GM12864 (cell line): ENCODE measurements at regions not wholly inside any gene's neighbourhood (a gene's known extent, or its start where the extent isn't known, plus 50 kb on each side); places are given as distances from the start of the nearest gene placed in this dataset.

ENCODE experiments used
- DNase-seq: peaks from one replicate; pipeline ENCODE4 v3.0.0-alpha.2; 2011; ENCODE audit warnings: low read depth
- H3K4me3 ChIP-seq: 2 replicates; pipeline ENCODE4 v1.5.1; 2011; ENCODE audit warnings: mild to moderate bottlenecking, low read depth, low read length, control low read depth
- CTCF ChIP-seq: IDR thresholded peaks from 2 replicates; pipeline ENCODE4 v1.5.1; 2011; ENCODE audit warnings: low read depth, mild to moderate bottlenecking, moderate library complexity, low read length, control low read depth, inconsistent platforms; ENCODE audit errors: missing control alignments

GRCh38 chr5:61788548-61788947, 456.5 kb downstream of the ZSWIM6 start:
- TF ChIP-seq CTCF, result no peak
- H3K4me3 ChIP-seq, result no peak overlapping the region
- DNase-seq, result no peak

- DNase-seq, result no peak
- H3K4me3 ChIP-seq, result no peak overlapping the region
- no peak for TF ChIP-seq CTCF
Observed at GRCh38 chr5:61790007-61790406, 457.9 kb downstream of the ZSWIM6 start.

GRCh38 chr5:61790678-61791077, 458.6 kb downstream of the ZSWIM6 start:
- TF ChIP-seq CTCF, result no peak
- DNase-seq, result peak; percentile 18
- H3K4me3 ChIP-seq, result no peak overlapping the region

- H3K4me3 ChIP-seq, result no peak overlapping the region
- DNase-seq, result no peak
- TF ChIP-seq CTCF, result no peak
Observed at GRCh38 chr5:61796773-61797172, 464.7 kb downstream of the ZSWIM6 start.

GRCh38 chr5:61800450-61800849, 468.4 kb downstream of the ZSWIM6 start:
- no peak for DNase-seq
- no peak for TF ChIP-seq CTCF
- no peak overlapping the region for H3K4me3 ChIP-seq

- no peak for TF ChIP-seq CTCF
- no peak for DNase-seq
Observed at GRCh38 chr5:61801174-61801573, 469.1 kb downstream of the ZSWIM6 start.

GRCh38 chr5:61802456-61802855, 470.4 kb downstream of the ZSWIM6 start:
- TF ChIP-seq CTCF, result no peak
- no peak for DNase-seq
- no peak overlapping the region for H3K4me3 ChIP-seq

More at GRCh38 chr5:61801174-61801573, 469.1 kb downstream of the ZSWIM6 start:
- no peak overlapping the region for H3K4me3 ChIP-seq
